NCI-H1105 treated with DMSO at 0.1 percent for 48 hours (cell line): ENCODE measurements at regions not wholly inside any gene's neighbourhood (a gene's known extent, or its start where the extent isn't known, plus 50 kb on each side); places are given as distances from the start of the nearest gene placed in this dataset.

Experiments
- DNase-seq: peaks from one replicate; lab custom pipeline; 2025; lab: John Stamatoyannopoulos, UW

GRCh38 chr16:64047878-64048277 lies 1074.0 kb downstream of the CDH11 start:
- no peak for DNase-seq

- no peak for DNase-seq
Measured at GRCh38 chr16:64047207-64047606, 1074.7 kb downstream of the CDH11 start.

DNA sequence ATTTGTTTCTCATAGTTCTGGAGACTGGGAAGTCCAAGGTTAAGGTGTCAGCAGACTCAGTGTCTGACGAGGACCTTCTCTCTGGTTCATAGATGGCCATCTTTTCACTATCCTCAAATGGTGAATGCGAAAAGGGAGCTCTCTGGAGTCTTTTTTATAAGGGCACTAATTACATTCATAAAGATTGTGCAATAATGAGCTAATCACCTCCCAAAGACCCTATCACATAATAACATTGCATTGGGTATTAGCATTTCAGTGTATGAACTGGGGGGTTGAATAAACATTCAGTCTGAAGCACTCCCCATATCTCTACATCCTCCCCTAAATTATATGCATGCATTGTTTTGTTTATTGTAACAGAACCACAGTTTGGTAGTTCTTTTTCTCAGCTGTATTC lies 1086.5 kb downstream of the CDH11 start:
- DNase-seq: no peak

GRCh38 chr16:64019339-64019738 lies 1102.5 kb downstream of the CDH11 start:
- no peak for DNase-seq

GRCh38 chr16:64017796-64018195 lies 1104.1 kb downstream of the CDH11 start:
- DNase-seq: no peak

- DNase-seq: no peak
Measured at GRCh38 chr16:64013856-64014255, 1108.0 kb downstream of the CDH11 start.

- DNase-seq: no peak
Measured at GRCh38 chr16:64012166-64012565, 1109.7 kb downstream of the CDH11 start.

DNA sequence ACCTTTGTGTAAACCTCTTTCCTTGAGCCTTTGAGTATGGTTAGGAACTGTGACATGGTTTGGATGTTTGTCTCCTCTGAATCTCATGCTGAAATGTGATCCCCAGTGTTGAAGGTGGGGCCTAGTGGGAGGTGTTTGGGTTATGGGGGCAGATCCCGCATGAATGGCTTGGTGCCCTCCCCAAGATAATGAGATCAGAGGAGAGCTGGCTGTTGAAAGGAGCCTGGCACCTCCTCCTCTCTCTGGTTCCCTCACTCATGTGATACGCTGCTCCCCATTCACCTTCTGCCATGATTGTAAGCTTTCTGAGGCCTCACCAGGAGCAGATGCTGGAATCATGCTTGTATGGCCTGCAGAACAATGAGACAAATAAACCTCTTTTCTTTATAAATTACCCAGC lies 1110.2 kb downstream of the CDH11 start:
- DNase-seq: no peak

DNA sequence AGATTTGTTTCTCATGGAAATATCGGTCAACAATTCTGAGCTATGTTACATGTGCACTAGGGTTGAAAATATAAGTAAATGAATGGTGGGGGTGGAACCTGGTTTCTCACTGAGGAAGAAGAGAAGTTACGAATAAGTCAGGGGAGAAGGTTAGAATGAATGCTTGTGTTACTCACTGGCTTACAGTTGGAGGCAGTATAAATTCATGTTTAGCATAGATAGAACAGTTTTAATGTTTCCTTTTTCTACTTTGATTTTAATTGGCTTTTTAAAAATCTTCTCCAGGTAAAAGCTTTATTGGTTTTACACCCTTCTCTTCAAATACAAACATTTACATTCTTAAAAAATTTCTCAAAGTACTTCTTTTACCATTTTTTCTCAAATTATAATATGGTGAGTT lies 1113.7 kb downstream of the CDH11 start:
- no peak for DNase-seq

DNA sequence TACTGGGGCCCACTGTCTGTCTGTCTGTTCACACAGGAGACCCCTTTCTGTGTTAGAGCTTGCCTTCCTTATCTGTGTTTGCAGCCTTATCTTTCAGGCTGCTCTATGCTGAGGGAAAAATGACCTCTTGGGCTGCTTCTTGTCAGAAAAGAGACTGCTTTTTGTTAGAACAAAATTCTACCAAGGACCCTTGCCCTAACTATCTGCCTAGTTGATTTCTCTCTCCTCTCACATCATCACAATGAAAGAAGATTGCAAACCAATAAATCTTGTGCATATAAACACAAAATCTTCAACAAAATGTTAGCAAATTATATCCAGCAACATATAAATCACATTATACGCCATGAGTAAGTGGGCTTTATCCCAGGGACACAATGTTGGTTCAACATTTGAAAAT lies 1117.7 kb downstream of the CDH11 start:
- DNase-seq: no peak

DNA sequence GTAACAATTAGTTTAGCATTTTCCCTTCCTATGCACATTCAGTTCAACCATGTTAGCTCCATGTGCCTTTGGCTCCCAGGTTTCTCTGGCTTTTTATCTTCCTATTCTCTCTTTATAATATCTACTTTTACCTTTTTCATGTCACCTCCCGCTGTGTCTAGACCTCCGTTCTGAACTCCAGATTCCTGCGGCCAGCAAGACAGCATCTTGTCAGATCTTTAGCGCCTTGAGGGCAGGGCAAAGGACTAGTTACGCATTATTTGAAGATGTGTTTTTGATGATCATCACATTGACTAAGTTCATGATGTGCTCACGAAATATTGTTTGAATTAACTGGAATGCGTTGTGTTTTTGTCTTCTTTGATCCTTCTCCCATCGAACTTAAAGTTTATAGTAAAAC lies 1126.8 kb downstream of the CDH11 start:
- no peak for DNase-seq

GRCh38 chr16:63983401-63983800 lies 1138.5 kb downstream of the CDH11 start:
- DNase-seq: peak; percentile 59

- no peak for DNase-seq
Measured at GRCh38 chr16:63982741-63983140, 1139.1 kb downstream of the CDH11 start.

- DNase-seq: no peak
Measured at GRCh38 chr16:63982110-63982509, 1139.8 kb downstream of the CDH11 start.

DNA sequence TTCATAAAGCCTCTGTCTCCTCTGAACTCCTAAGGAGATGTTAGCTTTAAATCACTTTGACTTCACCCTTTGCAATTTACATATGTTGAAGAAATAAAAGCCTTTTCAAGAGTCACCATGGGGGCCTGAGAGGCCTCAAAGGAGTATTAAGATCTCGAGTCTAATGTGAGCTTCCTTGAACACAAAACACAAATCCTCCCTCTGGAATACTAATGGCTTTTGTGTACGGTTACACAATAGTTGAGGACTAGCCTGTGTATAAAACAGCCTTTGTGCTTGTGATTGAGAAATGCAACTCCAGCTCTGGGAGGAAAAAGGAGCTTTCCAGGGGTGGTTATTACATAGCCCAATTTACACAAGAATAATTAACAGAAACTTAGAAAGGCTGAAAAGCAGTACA lies 1140.2 kb downstream of the CDH11 start:
- DNase-seq: no peak

DNA sequence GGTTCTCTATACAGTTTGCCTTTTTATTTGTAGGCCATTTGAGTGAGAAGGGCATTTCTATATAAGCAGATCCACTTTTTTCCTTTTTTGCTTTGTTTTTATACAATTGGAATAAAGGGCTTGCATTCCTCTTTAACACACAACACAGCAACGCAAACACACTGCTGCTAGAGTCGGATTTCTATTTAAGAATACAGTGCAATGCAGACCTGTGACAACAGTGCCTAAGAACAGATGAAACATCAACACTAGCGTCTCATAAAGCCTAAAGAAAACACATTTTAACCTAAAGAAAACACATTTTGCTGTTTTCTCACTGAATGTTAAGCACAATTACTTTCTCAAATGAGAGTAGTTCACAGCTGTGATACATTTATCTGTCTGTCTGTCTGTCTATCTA lies 1141.1 kb downstream of the CDH11 start:
- DNase-seq: no peak

DNA sequence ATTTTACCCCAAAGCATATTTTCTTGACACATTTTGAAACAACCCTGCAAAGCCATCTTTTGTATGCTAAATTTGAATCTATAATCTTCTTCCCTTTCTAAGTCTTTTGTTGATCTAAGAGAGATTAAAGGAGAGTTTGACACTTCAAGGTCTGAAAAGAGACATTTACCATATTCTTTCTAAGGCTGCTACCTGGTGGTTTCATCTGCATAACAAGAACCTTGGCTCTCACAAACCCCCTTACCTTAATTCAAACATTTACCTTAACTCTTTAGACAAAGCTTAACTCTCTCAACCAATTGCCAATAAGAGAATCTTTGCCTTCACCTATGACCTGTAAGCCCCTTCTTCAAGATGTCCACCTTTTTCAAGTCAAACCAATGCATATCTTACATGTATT lies 1143.6 kb downstream of the CDH11 start:
- DNase-seq: no peak

GRCh38 chr16:63976345-63976744 lies 1145.5 kb downstream of the CDH11 start:
- DNase-seq: no peak

GRCh38 chr16:63975669-63976068 lies 1146.2 kb downstream of the CDH11 start:
- DNase-seq: no peak

- no peak for DNase-seq
Measured at GRCh38 chr16:63967966-63968365, 1153.9 kb downstream of the CDH11 start.

GRCh38 chr16:63960321-63960720 lies 1161.5 kb downstream of the CDH11 start:
- no peak for DNase-seq

DNA sequence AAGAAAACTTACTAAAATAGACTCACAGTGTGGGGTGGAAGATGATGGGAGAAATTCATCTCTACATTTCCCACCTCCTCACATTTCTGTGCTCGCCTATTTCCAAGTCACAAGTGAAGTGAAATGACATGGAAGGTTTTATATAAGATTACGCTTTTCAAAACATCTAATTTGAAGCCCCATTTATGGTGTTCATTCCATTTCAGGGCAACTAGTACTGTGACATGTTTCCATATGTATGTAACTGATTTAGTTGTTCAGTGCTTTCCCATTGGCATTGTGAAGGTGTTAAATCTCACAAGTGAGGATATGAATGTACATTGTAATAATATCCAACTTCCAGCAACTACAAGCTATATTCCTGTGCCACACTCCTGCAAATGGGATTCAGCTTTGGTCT lies 1174.8 kb downstream of the CDH11 start:
- DNase-seq: no peak

GRCh38 chr16:63945806-63946205 lies 1176.1 kb downstream of the CDH11 start:
- DNase-seq: no peak

- DNase-seq: no peak
Measured at GRCh38 chr16:63943566-63943965, 1178.3 kb downstream of the CDH11 start.

DNA sequence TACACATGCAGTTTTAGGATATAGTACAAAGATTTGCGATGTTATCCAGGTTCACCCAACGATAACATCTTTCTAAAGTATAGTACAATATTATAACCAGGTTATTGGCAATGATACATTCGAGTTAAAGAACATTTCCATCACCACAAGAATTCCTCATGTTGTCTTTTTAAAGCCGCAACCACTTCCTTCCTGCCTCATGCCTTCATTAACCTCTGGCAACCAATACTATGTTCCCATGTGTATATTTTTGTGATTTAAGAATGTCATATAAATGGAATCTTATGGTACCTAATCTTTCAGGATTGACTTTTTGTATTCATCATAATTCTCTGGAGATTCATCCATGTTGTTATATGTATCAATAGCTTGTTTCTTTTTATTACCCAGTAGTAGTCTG lies 1183.2 kb downstream of the CDH11 start:
- no peak for DNase-seq
